Common myeloid progenitor, CD34-positive (primary cell): ENCODE measurements at regions not wholly inside any gene's neighbourhood (a gene's known extent, or its start where the extent isn't known, plus 50 kb on each side); places are given as distances from the start of the nearest gene placed in this dataset.

ENCODE experiments used
- CTCF ChIA-PET: fragments of 350-600 bp; sonication (Branson Sonifier 250); formaldehyde crosslinking; loops from one replicate; lab custom pipeline; 2021; ENCODE audit warnings: antibody characterized with exemption; lab: Charles Lee
- POLR2A ChIA-PET: fragments of 350-600 bp; sonication (Branson Sonifier 250); formaldehyde crosslinking; loops from one replicate; lab custom pipeline; 2021; ENCODE audit warnings: antibody characterized with exemption; lab: Charles Lee
- DNase-seq, 3 donors: peaks; one replicate each; pipeline versions ENCODE4 v3.0.0 to v3.0.0-alpha.2; 2013
- H3K27ac ChIP-seq, 2 experiments: 1 replicate in 1 of 2; 2 replicates in 1 of 2; pipeline ENCODE4 v1.7.0; 2013; ENCODE audit warnings: inconsistent platforms in 2 of 2, low read length in 2 of 2, mild to moderate bottlenecking in 2 of 2, low read depth in 1 of 2, moderate library complexity in 1 of 2; ENCODE audit not compliant: severe bottlenecking in 2 of 2, insufficient read depth in 1 of 2, poor library complexity in 1 of 2
- H3K27me3 ChIP-seq, 5 experiments: replicated peaks in 2 of 5; 1 replicate in 3 of 5; 2 replicates in 2 of 5; pipeline versions ENCODE4 v1.6.1 to v1.7.0; 2013; ENCODE audit warnings: low read length in 4 of 5, mild to moderate bottlenecking in 2 of 5, moderate library complexity in 2 of 5, inconsistent platforms in 1 of 5; ENCODE audit not compliant: insufficient read depth in 5 of 5, control insufficient read depth in 4 of 5
- H3K36me3 ChIP-seq, 4 experiments: 1 replicate in 2 of 4; 2 replicates in 2 of 4; pipeline versions ENCODE4 v1.6.1 to v1.7.0; 2013; ENCODE audit warnings: low read length in 3 of 4, control low read depth in 1 of 4, mild to moderate bottlenecking in 1 of 4; ENCODE audit not compliant: control insufficient read depth in 4 of 4, insufficient read depth in 4 of 4
- H3K4me1 ChIP-seq, 4 experiments: 1 replicate in 3 of 4; 2 replicates in 1 of 4; pipeline versions ENCODE4 v1.6.1 to v1.7.1; 2013; ENCODE audit warnings: low read length in 3 of 4, mild to moderate bottlenecking in 3 of 4, control low read depth in 1 of 4, inconsistent platforms in 1 of 4, moderate library complexity in 1 of 4; ENCODE audit not compliant: control insufficient read depth in 4 of 4, insufficient read depth in 4 of 4; ENCODE audit errors: control extremely low read depth in 1 of 4
- H3K4me3 ChIP-seq, 7 experiments: 1 replicate in 4 of 7; 2 replicates in 3 of 7; pipeline versions ENCODE4 v1.5.1 to v1.7.0; 2013; ENCODE audit warnings: mild to moderate bottlenecking in 7 of 7, low read length in 6 of 7, moderate library complexity in 6 of 7, inconsistent platforms in 2 of 7, low read depth in 2 of 7, control low read depth in 1 of 7; ENCODE audit not compliant: insufficient read depth in 4 of 7, control insufficient read depth in 1 of 7; ENCODE audit errors: extremely low read depth in 1 of 7
- H3K9me3 ChIP-seq, 5 experiments: 1 replicate in 4 of 5; 2 replicates in 1 of 5; pipeline versions ENCODE4 v1.6.1 to v1.7.1; 2013; ENCODE audit warnings: low read length in 4 of 5, mild to moderate bottlenecking in 2 of 5, inconsistent platforms in 1 of 5, low read depth in 1 of 5, moderate library complexity in 1 of 5; ENCODE audit not compliant: control insufficient read depth in 4 of 5, insufficient read depth in 2 of 5; ENCODE audit errors: control extremely low read depth in 1 of 5
- WGBS: methylation state at CpG from one replicate; pipeline ENCODE4 v1.1.5; 2013; ENCODE audit not compliant: insufficient coverage; 5-methylcytosine and 5-hydroxymethylcytosine counted together

DNA sequence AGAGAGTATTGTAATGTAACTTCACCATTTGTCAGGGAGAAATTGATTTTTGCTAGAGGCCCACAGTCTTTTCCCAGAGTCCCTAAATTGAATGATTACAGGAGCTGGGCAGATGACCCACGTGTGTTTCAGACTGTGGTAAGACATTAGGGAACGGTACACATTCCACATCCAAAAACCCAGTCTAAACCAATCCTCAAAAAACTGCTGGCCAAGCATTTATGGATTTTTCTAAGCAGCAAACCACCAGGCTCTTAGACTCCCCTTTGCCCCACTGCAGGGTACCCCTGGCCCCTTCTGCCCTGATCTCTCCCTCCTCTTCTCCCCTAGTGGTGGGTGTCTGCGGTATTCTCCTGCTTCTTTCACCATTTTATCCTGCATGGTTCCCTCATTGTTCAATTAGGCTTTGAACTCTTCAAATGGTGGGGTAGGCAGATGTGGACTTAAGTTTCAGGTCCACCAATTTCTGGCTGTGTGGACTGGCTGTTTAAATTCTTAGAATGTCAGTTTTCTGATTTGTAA, 135.5 kb upstream of the SORCS3 start:
- ChIA-PET POLR2A (no interaction called here), CTCF (interaction anchor here (1.3 kb wide), 1 partner anchor 9 kb away, joined by 3 read pairs; no protein-coding TSS in a partner anchor)
- no peak for DNase-seq
- H3K36me3 ChIP-seq, result no peaks in the 10 kb centered on the region
- peaks cover 0 to 4% (median 0%) of the 10 kb centered on the region in 5 experiments for H3K27me3 ChIP-seq
- H3K4me3 ChIP-seq, result no peak overlapping the region
- H3K27ac ChIP-seq, result no peak overlapping the region
- H3K4me1 ChIP-seq, result no peaks in the 10 kb centered on the region
- H3K9me3 ChIP-seq, result no peaks in the 10 kb centered on the region
- 100% methylated on average over 2 of the region's 3 CpGs for whole genome bisulfite sequencing

DNA sequence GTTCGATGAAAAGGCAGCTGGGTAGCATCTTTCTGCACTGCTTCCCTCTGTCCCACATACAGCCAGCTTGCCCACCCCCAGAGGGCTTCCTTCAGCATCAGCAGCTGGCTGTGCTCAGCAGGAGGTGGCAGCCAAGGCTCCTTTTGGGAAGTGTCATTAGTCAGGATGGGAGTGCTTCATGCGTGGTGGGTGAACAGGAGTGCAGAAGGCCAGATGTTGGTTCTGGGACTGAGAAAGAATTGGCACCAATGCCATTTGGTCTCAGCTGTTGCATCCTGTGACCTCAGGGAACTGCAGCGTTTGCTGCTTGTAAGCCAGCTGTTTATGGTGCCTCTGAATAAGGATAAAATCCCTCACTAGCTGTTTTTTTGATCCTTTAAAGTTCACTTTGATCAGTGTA, 131.1 kb upstream of the SORCS3 start:
- Histone ChIP-seq H3K4me3 (no peak overlapping the region), H3K27me3 (peaks cover 0 to 4% (median 0%) of the 10 kb centered on the region in 5 experiments), H3K9me3 (no peaks in the 10 kb centered on the region), H3K4me1 (no peaks in the 10 kb centered on the region), H3K27ac (no peak overlapping the region), H3K36me3 (no peaks in the 10 kb centered on the region)
- 100% methylated on average over 2 of the region's 3 CpGs for WGBS
- ChIA-PET POLR2A (no interaction called here), CTCF (interaction anchor here (1.0 to 1.2 kb wide), 2 partner anchors 8 to 11 kb away, joined by 3 to 4 read pairs; no protein-coding TSS in a partner anchor)
- DNase-seq, result no peak

DNA sequence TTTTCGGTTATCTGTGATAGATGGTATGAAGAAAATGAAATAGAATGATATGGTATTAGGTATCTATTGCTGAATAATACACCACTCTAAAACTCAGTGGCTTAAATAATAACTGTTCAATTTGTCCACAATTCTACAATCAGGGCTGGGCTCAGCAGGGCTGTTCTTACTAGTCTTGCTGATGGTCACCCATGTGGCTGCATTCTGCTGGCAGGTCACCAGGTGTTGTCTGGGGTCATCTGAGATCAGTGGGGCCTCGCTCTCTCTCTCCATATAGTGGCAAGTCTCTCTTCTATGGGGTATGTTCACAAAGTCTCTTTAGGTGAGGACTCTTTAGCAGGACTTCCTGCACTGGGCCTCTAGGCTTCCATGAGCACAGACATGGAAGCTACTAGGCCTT, 130.4 kb upstream of the SORCS3 start:
- no peak for DNase-seq
- no CpG with 5 or more reads among the region's 2 CpGs for WGBS
- H3K4me3 ChIP-seq, result no peak overlapping the region
- POLR2A ChIA-PET, result no interaction called here
- CTCF ChIA-PET, result interaction anchor here (1.2 kb wide), 1 partner anchor 12 kb away, joined by 4 read pairs; no protein-coding TSS in a partner anchor
- peaks cover 0 to 3% (median 0%) of the 10 kb centered on the region in 4 experiments for H3K4me1 ChIP-seq
- no peak overlapping the region for H3K27ac ChIP-seq
- no peaks in the 10 kb centered on the region for H3K36me3 ChIP-seq
- no peaks in the 10 kb centered on the region for H3K9me3 ChIP-seq
- peaks cover 0 to 4% (median 0%) of the 10 kb centered on the region in 5 experiments for H3K27me3 ChIP-seq

DNA sequence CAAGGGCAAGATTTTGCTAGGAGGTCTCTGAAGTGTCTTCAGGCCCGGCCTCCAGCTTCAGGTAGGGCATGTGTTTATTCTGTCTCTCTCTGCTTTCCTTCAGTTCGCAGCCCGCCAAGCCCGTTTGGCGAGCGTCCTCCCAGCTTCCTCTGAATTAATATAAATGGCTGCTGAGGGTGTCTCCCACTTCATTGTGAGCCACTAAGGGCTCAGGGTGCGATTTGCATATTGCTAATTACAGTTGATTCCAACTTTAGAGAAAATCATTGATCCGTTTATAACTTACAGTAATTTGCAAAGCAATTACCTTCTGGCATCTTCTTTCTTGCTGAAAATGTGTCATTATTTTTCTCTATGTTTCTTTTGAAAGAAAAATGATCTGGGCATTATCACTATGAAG, 128.3 kb upstream of the SORCS3 start:
- no peak overlapping the region for H3K4me3 ChIP-seq
- H3K27me3 ChIP-seq, result peaks cover 0 to 4% (median 0%) of the 10 kb centered on the region in 5 experiments
- ChIA-PET POLR2A (no interaction called here), CTCF (no interaction called here)
- H3K9me3 ChIP-seq, result no peaks in the 10 kb centered on the region
- DNase-seq, result no peak
- WGBS, result 89% methylated on average over 7 of the region's 8 CpGs
- H3K36me3 ChIP-seq, result no peaks in the 10 kb centered on the region
- peaks cover 0 to 7% (median 0%) of the 10 kb centered on the region in 4 experiments for H3K4me1 ChIP-seq
- no peak overlapping the region for H3K27ac ChIP-seq

DNA sequence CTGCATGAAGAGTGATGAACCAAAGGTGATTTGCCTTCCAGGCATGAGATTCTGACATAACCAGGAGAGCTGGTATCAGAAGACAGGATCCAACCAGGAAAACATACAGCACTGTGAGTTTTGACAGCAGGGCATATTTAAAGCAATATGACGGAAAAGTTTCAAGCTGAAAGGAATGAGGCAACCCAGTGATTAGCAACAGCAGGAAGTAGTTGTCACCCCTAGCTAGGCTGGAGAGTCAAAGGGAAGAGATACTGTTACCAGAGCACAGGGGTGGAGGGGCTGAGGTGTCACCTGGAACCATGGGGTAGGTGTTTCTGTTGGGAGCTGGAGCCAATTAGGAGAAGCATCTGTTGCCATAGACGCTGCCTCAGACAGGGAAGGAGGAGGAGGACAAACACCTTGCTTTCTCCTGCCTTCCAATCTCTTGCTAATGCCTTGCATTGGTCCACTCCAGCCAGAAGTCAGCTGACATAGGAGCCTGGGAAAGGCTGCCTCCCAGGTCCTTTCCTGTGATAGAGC, 125.4 kb upstream of the SORCS3 start:
- Histone ChIP-seq H3K36me3 (no peaks in the 10 kb centered on the region), H3K4me1 (peaks cover 0 to 7% (median 0%) of the 10 kb centered on the region in 4 experiments), H3K27ac (no peak overlapping the region), H3K9me3 (no peaks in the 10 kb centered on the region), H3K4me3 (no peak overlapping the region), H3K27me3 (no peaks in the 10 kb centered on the region)
- 11% methylated on average over 2 of the region's 2 CpGs for WGBS
- peak in 2 of 3 donors; percentile 20 to 41 for DNase-seq
- POLR2A ChIA-PET, result no interaction called here
- CTCF ChIA-PET, result interaction anchor here (1.0 to 1.9 kb wide), 2 partner anchors 55 to 109 kb away, joined by 3 to 4 read pairs; no protein-coding TSS in a partner anchor

DNA sequence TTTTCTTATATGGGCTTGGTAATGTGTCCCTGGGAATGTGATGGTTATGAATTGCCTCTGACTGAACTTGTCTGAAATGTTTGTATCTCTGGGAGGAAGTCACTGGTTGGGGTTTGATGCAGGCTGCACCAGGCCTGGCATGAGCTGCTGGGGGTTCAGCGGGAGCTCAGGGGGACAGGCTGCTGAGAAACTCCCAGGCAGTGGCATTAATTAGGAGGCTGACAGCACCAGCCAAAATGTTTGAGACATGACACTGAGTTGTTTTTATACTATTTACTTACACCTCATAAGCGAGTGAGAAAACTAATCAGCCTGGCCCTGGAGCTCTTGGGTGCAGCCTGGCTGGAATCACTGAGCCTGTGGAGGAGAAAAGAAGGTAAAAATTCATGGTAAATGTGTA, 124.1 kb upstream of the SORCS3 start:
- CTCF ChIA-PET, result no interaction called here
- peaks cover 0 to 9% (median under 1%) of the 10 kb centered on the region in 4 experiments for H3K4me1 ChIP-seq
- H3K9me3 ChIP-seq, result no peaks in the 10 kb centered on the region
- POLR2A ChIA-PET, result interaction anchor here (0.7 kb wide), 1 partner anchor 9 kb away, joined by 3 read pairs; no protein-coding TSS in a partner anchor
- no peak for DNase-seq
- WGBS, result no CpG with 5 or more reads among the region's 2 CpGs
- no peaks in the 10 kb centered on the region for H3K27me3 ChIP-seq
- H3K36me3 ChIP-seq, result no peaks in the 10 kb centered on the region
- no peak overlapping the region for H3K27ac ChIP-seq
- H3K4me3 ChIP-seq, result no peak overlapping the region

DNA sequence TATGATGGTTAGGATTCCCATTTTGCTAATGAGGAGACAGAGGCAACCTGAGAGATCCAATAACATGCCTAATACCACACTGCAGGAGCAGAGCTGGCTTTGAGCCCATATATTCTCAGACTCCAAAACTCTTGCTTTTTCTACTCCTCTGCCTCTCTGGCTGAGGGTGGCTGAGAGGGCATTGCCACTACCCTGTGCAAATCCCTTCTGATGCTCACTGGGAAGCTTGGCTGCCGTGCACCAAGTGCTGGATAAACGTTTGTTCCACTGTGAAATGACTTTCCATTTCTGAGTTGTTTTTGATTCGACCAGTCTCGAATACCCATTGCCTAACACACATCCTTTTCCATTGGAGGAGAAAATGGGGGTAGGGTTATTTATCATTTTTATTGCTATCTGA, 123.1 kb upstream of the SORCS3 start:
- Histone ChIP-seq H3K4me3 (no peak overlapping the region), H3K4me1 (peaks cover 0 to 12% (median 1%) of the 10 kb centered on the region in 4 experiments), H3K27ac (no peak overlapping the region), H3K9me3 (no peaks in the 10 kb centered on the region), H3K36me3 (no peaks in the 10 kb centered on the region), H3K27me3 (no peaks in the 10 kb centered on the region)
- CTCF ChIA-PET, result interaction anchor here (1.5 kb wide), 1 partner anchor 8 kb away, joined by 3 read pairs; no protein-coding TSS in a partner anchor
- POLR2A ChIA-PET, result no interaction called here
- 80% methylated on average over 1 of the region's 4 CpGs for WGBS
- no peak for DNase-seq
